ENCODE measurements at regions not wholly inside any gene's neighbourhood (a gene's known extent, or its start where the extent isn't known, plus 50 kb on each side); places are given as distances from the start of the nearest gene placed in this dataset.
"Not testable (repeated sequence)": the region's sequence is repeated elsewhere in the genome, so short reads cannot be mapped to it uniquely, and the experiment has no call there.

GRCh38 chr6:144485531-144485930 is 200.4 kb downstream of the UTRN start:
- Mint-ChIP-seq H3K4me3 (no peak overlapping the region), H3K27ac (no peak overlapping the region), H3K27me3 (no peaks in the 10 kb centered on the region), H3K4me1 (no peaks in the 10 kb centered on the region), H3K36me3 (ENCODE audit: low read depth) (peaks cover 56% of the 10 kb centered on the region), H3K9me3 (no peaks in the 10 kb centered on the region)
- intact Hi-C loops (cut with micrococcal nuclease) = no loop called here
- TF ChIP-seq CTCF (IDR thresholded peaks at IDR 0.05) = no peak
- POLR2A ChIA-PET = no interaction called here
- DNase-seq = no peak
- CTCF ChIA-PET = no interaction called here
- ATAC-seq (ENCODE audit: low read depth) = no peak

GRCh38 chr6:144488590-144488989 is 203.5 kb downstream of the UTRN start:
- no peak for TF ChIP-seq CTCF (IDR thresholded peaks at IDR 0.05)
- CTCF ChIA-PET = no interaction called here
- no peaks in the 10 kb centered on the region for H3K27me3 Mint-ChIP-seq
- POLR2A ChIA-PET = interaction anchor here (0.5 kb wide), 1 partner anchor 361 kb away, joined by 3 read pairs; no protein-coding TSS in a partner anchor
- ATAC-seq (ENCODE audit: low read depth) (no peak), DNase-seq (no peak)
- intact Hi-C loops (cut with micrococcal nuclease) = no loop called here
- H3K4me1 Mint-ChIP-seq = no peaks in the 10 kb centered on the region
- no peak overlapping the region for H3K27ac Mint-ChIP-seq
- no peak overlapping the region for H3K4me3 Mint-ChIP-seq
- peaks cover 63% of the 10 kb centered on the region for H3K36me3 Mint-ChIP-seq (ENCODE audit: low read depth)
- no peaks in the 10 kb centered on the region for H3K9me3 Mint-ChIP-seq

GRCh38 chr6:144493035-144493910 is 208.1 kb downstream of the UTRN start:
- POLR2A ChIA-PET = no interaction called here
- CTCF ChIA-PET = interaction anchor here (0.6 to 1.0 kb wide), 2 partner anchors 11 to 1143 kb away, joined by 3 to 4 read pairs; no protein-coding TSS in a partner anchor

GRCh38 chr6:144495076-144495475 is 209.9 kb downstream of the UTRN start:
- ATAC-seq (ENCODE audit: low read depth); H3K27me3 Mint-ChIP-seq; POLR2A ChIA-PET; H3K27ac Mint-ChIP-seq; CTCF ChIA-PET; intact Hi-C loops (cut with micrococcal nuclease); DNase-seq; H3K9me3 Mint-ChIP-seq; H3K4me3 Mint-ChIP-seq; H3K4me1 Mint-ChIP-seq: not testable (repeated sequence)
- H3K36me3 Mint-ChIP-seq (ENCODE audit: low read depth) = peaks cover 73% of the 10 kb centered on the region

More at GRCh38 chr6:144493035-144493910, 208.1 kb downstream of the UTRN start:
- Mint-ChIP-seq H3K4me1 (no peaks in the 10 kb centered on the region), H3K4me3 (no peak overlapping the region), H3K36me3 (ENCODE audit: low read depth) (peaks cover 69% of the 10 kb centered on the region), H3K27me3 (no peaks in the 10 kb centered on the region), H3K9me3 (no peaks in the 10 kb centered on the region), H3K27ac (no peak overlapping the region)
- ATAC-seq (ENCODE audit: low read depth) (no peak), DNase-seq (no peak)
- TF ChIP-seq CTCF (IDR thresholded peaks at IDR 0.05) = no peak
- intact Hi-C loops (cut with micrococcal nuclease) = no loop called here

GRCh38 chr6:144497650-144498049 is 212.5 kb downstream of the UTRN start:
- DNase-seq = no peak
- Mint-ChIP-seq H3K36me3 (ENCODE audit: low read depth) (peaks cover 68% of the 10 kb centered on the region), H3K27me3 (no peaks in the 10 kb centered on the region), H3K4me3 (no peak overlapping the region), H3K9me3 (peaks cover under 1% of the 10 kb centered on the region), H3K4me1 (peaks cover 2% of the 10 kb centered on the region), H3K27ac (no peak overlapping the region)
- POLR2A ChIA-PET = no interaction called here
- TF ChIP-seq CTCF (IDR thresholded peaks at IDR 0.05) = no peak
- CTCF ChIA-PET = no interaction called here
- intact Hi-C loops (cut with micrococcal nuclease) = no loop called here
- ATAC-seq (ENCODE audit: low read depth) = no peak
